ENCODE measurements at regions not wholly inside any gene's neighbourhood (a gene's known extent, or its start where the extent isn't known, plus 50 kb on each side); places are given as distances from the start of the nearest gene placed in this dataset.
"Not testable (repeated sequence)": the region's sequence is repeated elsewhere in the genome, so short reads cannot be mapped to it uniquely, and the experiment has no call there.

GRCh38 chr11:22543261-22543660 lies 82.4 kb downstream of the FANCF start:
- H3K36me3 ChIP-seq, result no peaks in the 10 kb centered on the region
- no peaks in the 10 kb centered on the region for H3K9me3 ChIP-seq
- H3K27ac ChIP-seq, result no peak overlapping the region
- intact Hi-C loops (cut with DNase I), result loop anchor here in 3 of 10 donors (5.0 to 10.0 kb wide), 2 partner anchors 208 to 211 kb away; partner anchors contain the start of gene SLC17A6 (in 2 of the 3)
- WGBS, 4 donors, result 56 to 65% (median 60%) methylated on average over 4 of the region's 4 CpGs
- H3K4me3 ChIP-seq, result no peak overlapping the region
- TF ChIP-seq POLR2A (IDR thresholded peaks at IDR 0.05) (no peak), CTCF (IDR thresholded peaks at IDR 0.05) (no peak)
- no peaks in the 10 kb centered on the region for H3K4me1 ChIP-seq
- DNase-seq, result no peak
- H3K27me3 ChIP-seq, result peaks cover 0 to 7% (median 0%) of the 10 kb centered on the region in 9 donors
- ATAC-seq, result no peak

- no peak for TF ChIP-seq POLR2A (IDR thresholded peaks at IDR 0.05)
- peak in 11 of 12 donors; percentile 15 to 54 (median 39) for TF ChIP-seq CTCF (IDR thresholded peaks at IDR 0.05)
- H3K4me1 ChIP-seq, result no peaks in the 10 kb centered on the region
- H3K27me3 ChIP-seq, result peaks cover 0 to 4% (median 0%) of the 10 kb centered on the region in 9 donors
- H3K36me3 ChIP-seq, result no peaks in the 10 kb centered on the region
- no peak overlapping the region for H3K27ac ChIP-seq
- intact Hi-C loops (cut with DNase I), result loop anchor here (2.0 to 10.0 kb wide), 4 partner anchors 205 to 208 kb away; partner anchors contain the start of gene SLC17A6 (in 5 of the 10)
- no peak for DNase-seq
- no peaks in the 10 kb centered on the region for H3K9me3 ChIP-seq
- no peak for ATAC-seq
- H3K4me3 ChIP-seq, result no peak overlapping the region
These were observed 85.8 kb downstream of the FANCF start for GRCh38 chr11:22539821-22540256.

- 0 to 81% (median 23%) methylated on average over 1 of the region's 1 CpG for WGBS, 4 donors
- Histone ChIP-seq H3K27me3 (peaks cover 0 to 4% (median 0%) of the 10 kb centered on the region in 9 donors), H3K4me3 (no peak overlapping the region), H3K9me3 (no peaks in the 10 kb centered on the region), H3K36me3 (no peaks in the 10 kb centered on the region), H3K4me1 (no peaks in the 10 kb centered on the region), H3K27ac (no peak overlapping the region)
- DNase-seq (no peak), ATAC-seq (no peak)
- intact Hi-C loops (cut with DNase I), result loop anchor here in 4 of 10 donors (5.0 to 10.0 kb wide), 2 partner anchors 201 to 204 kb away; partner anchors contain the start of gene SLC17A6 (in 3 of the 4)
- no peak for TF ChIP-seq CTCF (IDR thresholded peaks at IDR 0.05)
These were observed 89.6 kb downstream of the FANCF start for GRCh38 chr11:22536071-22536470.

GRCh38 chr11:22528612-22529429 lies 96.8 kb downstream of the FANCF start:
- ATAC-seq, result not testable (repeated sequence)

More at GRCh38 chr11:22528612-22529429, 96.8 kb downstream of the FANCF start:
- H3K9me3 ChIP-seq; H3K27me3 ChIP-seq; DNase-seq; H3K4me1 ChIP-seq; H3K27ac ChIP-seq; H3K36me3 ChIP-seq; intact Hi-C loops (cut with DNase I); H3K4me3 ChIP-seq: not testable (repeated sequence)
- WGBS, 4 donors, result 59 to 78% (median 62%) methylated on average over 22 to 28 of the region's 28 CpGs
